OCI-LY3 (cell line): ENCODE measurements at regions not wholly inside any gene's neighbourhood (a gene's known extent, or its start where the extent isn't known, plus 50 kb on each side); places are given as distances from the start of the nearest gene placed in this dataset.

ENCODE experiments used
- CTCF ChIP-seq: fragments of 200-600, 300-600 bp; sonication (generic); IDR thresholded peaks from 2 replicates; pipeline ENCODE4 v1.5.1; 2014; ENCODE audit warnings: antibody characterized with exemption, low read length, low read depth
- EZH2phosphoT487 ChIP-seq: fragments of 200-600 bp; shearing (Covaris generic); IDR thresholded peaks from 2 replicates; pipeline ENCODE4 v1.6.1; 2018; ENCODE audit warnings: antibody characterized with exemption, mixed run types, low read depth

DNA sequence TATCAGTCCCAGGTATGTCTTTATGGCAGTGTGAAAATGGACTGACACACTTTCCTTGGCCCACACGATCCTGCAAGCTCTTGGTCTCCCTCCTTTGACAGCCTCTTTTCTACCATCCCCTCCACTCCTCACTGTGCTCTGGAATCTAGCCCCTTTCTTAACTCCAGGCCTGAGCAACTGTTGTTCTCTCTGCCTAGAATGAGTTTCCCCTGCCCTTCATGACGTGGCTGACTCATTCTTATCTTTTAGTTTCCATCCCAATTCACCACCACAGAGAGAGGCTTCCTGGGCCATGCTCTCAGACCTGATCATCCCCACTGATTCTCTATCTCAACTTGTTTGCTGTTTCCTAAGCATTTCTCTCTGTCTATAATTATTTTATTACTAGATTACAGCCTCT is 157.4 kb upstream of the HMGA2 start:
- TF ChIP-seq EZH2phosphoT487 (no peak), CTCF (no peak)
